ENCODE measurements at regions not wholly inside any gene's neighbourhood (a gene's known extent, or its start where the extent isn't known, plus 50 kb on each side); places are given as distances from the start of the nearest gene placed in this dataset.

DNA sequence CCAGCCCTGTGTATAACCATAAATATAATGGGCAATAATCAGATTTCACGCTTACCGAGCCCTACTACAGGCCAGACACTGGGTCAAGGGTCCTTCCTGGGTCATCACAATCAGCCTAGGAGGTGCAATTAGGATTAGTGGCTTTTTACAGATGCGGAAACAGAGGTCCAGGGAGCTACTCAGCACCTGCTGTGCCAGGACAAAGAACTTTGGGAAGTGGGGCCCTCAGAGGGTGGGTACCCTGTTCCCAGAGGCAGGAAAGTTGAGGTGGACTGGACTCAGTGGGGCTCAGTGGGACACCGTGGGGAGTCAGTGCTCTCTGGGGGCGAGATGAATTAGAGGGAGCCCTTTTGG is 77.2 kb downstream of the CEBPB start:
- H3K9ac ChIP-seq (ENCODE audit: low read length) = peak overlapping the region; percentile 38
- no peak for DNase-seq
- H3K79me2 ChIP-seq (ENCODE audit: low read length) = no peaks in the 10 kb centered on the region
- peak overlapping the region; percentile 40 for H3K4me2 ChIP-seq (ENCODE audit: low read length)
- no peaks in the 10 kb centered on the region for H3K9me3 ChIP-seq (ENCODE audit: low read length)
- H2AFZ ChIP-seq (ENCODE audit: low read length) = peak overlapping the region; percentile 55
- peaks cover 18% of the 10 kb centered on the region for H3K4me1 ChIP-seq (ENCODE audit: insufficient read depth, low read length)
- no TSS peak for BruUV-seq (replicated peaks)
- ChIA-PET CTCF (interaction anchor here (0.9 kb wide), 1 partner anchor 193 kb away, joined by 3 read pairs; no protein-coding TSS in a partner anchor), POLR2A (ENCODE audit: unreplicated experiment) (no interaction called here)
- H3K27ac ChIP-seq (ENCODE audit: low read length) = peak overlapping the region; percentile 73
- H3F3A ChIP-seq (ENCODE audit: low read length, unreplicated experiment) = no peaks in the 10 kb centered on the region
- TF ChIP-seq EZH2phosphoT487 (IDR thresholded peaks at IDR 0.05; ENCODE audit: borderline replicate concordance, low read length) (no peak), EZH2 (IDR thresholded peaks at IDR 0.05; ENCODE audit: low read length, unreplicated experiment) (no peak)
- TF ChIP-seq, protein P1, sequence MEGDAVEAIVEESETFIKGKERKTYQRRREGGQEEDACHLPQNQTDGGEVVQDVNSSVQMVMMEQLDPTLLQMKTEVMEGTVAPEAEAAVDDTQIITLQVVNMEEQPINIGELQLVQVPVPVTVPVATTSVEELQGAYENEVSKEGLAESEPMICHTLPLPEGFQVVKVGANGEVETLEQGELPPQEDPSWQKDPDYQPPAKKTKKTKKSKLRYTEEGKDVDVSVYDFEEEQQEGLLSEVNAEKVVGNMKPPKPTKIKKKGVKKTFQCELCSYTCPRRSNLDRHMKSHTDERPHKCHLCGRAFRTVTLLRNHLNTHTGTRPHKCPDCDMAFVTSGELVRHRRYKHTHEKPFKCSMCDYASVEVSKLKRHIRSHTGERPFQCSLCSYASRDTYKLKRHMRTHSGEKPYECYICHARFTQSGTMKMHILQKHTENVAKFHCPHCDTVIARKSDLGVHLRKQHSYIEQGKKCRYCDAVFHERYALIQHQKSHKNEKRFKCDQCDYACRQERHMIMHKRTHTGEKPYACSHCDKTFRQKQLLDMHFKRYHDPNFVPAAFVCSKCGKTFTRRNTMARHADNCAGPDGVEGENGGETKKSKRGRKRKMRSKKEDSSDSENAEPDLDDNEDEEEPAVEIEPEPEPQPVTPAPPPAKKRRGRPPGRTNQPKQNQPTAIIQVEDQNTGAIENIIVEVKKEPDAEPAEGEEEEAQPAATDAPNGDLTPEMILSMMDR (conservative IDR thresholded peaks at IDR 0.05; ENCODE audit: low read depth, low read length) = no peak; the same call in 1 of the 2 replicates
- H3K9me2 ChIP-seq (replicated peaks; ENCODE audit: low read length) = no peaks in the 10 kb centered on the region
- H3K36me3 ChIP-seq (ENCODE audit: low read depth, low read length) = no peaks in the 10 kb centered on the region
- H3K4me3 ChIP-seq (ENCODE audit: low read length) = no peak overlapping the region
- no peaks in the 10 kb centered on the region for H4K20me1 ChIP-seq (ENCODE audit: low read length)
- intact Hi-C loops (cut with micrococcal nuclease) = no loop called here
- ATAC-seq = no peak
- no peaks in the 10 kb centered on the region for H3K27me3 ChIP-seq (ENCODE audit: low read length)

DNA sequence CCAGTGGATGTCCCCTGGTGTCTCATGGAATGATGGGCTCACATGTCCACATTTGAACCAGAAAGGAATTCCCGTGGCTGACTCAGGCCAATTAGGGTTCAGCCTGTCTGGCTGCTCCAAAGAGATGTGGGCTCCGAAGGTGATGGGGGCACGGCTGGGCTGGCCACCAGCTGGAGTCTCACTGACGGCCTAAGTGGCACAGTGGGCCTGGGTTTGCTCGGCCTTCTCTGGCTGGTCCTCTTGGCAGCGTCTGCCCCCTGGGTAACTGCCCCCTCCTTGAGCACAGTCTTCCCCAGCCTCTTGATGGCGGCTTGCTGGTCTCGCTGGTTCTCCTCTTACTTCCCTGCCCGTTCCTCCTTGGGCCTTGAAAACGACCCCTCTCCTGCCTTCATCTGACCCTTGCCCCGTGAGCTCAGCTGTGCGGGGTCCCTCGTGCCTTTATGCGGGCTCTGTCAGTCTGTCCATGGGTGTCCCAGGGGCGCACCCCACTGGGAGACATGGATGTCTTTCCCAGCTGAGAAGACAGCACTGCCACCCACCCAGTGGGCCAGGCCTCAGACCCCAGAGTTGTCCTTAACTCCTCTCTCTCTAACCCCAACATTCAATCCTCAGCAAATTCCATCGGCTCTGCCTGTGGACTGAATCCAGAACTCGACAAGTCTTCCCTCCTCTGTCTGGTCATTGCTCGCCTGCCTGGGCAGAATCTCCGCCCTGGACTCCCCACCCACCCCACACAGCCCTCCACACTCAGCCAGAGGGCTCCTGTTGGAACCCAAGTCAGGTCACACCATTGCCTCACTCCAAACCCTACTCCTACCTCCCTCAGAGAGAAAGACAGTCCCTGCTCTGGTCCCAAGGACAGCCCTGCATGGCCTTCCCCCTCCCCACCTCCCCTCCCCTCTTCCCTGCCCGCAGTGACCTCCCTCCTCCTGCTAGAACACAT is 78.7 kb downstream of the CEBPB start:
- DNase-seq = no peak
- H3K79me2 ChIP-seq (ENCODE audit: low read length) = no peaks in the 10 kb centered on the region
- no peak overlapping the region for H3K4me3 ChIP-seq (ENCODE audit: low read length)
- no TSS peak for BruUV-seq (replicated peaks)
- ChIA-PET POLR2A (ENCODE audit: unreplicated experiment) (no interaction called here), CTCF (no interaction called here)
- H3K9me2 ChIP-seq (replicated peaks; ENCODE audit: low read length) = no peaks in the 10 kb centered on the region
- H3K9me3 ChIP-seq (ENCODE audit: low read length) = no peaks in the 10 kb centered on the region
- peaks cover 18% of the 10 kb centered on the region for H3K4me1 ChIP-seq (ENCODE audit: insufficient read depth, low read length)
- intact Hi-C loops (cut with micrococcal nuclease) = no loop called here
- no peak for TF ChIP-seq EZH2phosphoT487 (IDR thresholded peaks at IDR 0.05; ENCODE audit: borderline replicate concordance, low read length)
- TF ChIP-seq EZH2 (IDR thresholded peaks at IDR 0.05; ENCODE audit: low read length, unreplicated experiment) = no peak
- TF ChIP-seq, protein P1 (conservative IDR thresholded peaks at IDR 0.05; ENCODE audit: low read depth, low read length) = no peak
- H3K27me3 ChIP-seq (ENCODE audit: low read length) = no peaks in the 10 kb centered on the region
- H3K4me2 ChIP-seq (ENCODE audit: low read length) = no peak overlapping the region
- H3F3A ChIP-seq (ENCODE audit: low read length, unreplicated experiment) = no peaks in the 10 kb centered on the region
- H3K27ac ChIP-seq (ENCODE audit: low read length) = no peak overlapping the region
- H4K20me1 ChIP-seq (ENCODE audit: low read length) = no peaks in the 10 kb centered on the region
- no peak for ATAC-seq
- H3K36me3 ChIP-seq (ENCODE audit: low read depth, low read length) = no peaks in the 10 kb centered on the region
- H2AFZ ChIP-seq (ENCODE audit: low read length) = no peak overlapping the region
- H3K9ac ChIP-seq (ENCODE audit: low read length) = no peak overlapping the region

DNA sequence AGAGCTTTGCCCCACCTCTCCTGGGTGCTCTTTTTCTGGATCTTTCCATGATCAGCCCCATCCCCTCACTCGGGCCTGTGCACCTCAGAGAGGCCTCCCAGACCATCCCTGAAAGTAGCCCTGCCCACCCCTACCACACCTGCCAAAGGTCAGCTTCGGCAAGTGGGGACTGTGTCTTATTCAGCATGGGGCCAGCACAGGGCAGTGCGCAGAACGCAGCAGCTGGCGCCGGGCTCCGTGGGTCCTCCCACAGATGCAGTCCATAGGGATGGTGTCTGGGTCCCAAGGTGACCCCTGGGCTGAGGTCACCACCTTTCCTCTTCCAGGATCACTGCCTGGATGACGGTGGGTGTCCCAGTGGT is 79.4 kb downstream of the CEBPB start:
- POLR2A ChIA-PET (ENCODE audit: unreplicated experiment) = no interaction called here
- Histone ChIP-seq H3K9ac (ENCODE audit: low read length) (no peak overlapping the region), H3K79me2 (ENCODE audit: low read length) (no peaks in the 10 kb centered on the region), H3K27ac (ENCODE audit: low read length) (no peak overlapping the region), H3K36me3 (ENCODE audit: low read depth, low read length) (no peaks in the 10 kb centered on the region), H4K20me1 (ENCODE audit: low read length) (no peaks in the 10 kb centered on the region), H3K9me3 (ENCODE audit: low read length) (no peaks in the 10 kb centered on the region), H2AFZ (ENCODE audit: low read length) (no peak overlapping the region), H3K9me2 (replicated peaks; ENCODE audit: low read length) (no peaks in the 10 kb centered on the region), H3K4me3 (ENCODE audit: low read length) (no peak overlapping the region), H3K4me2 (ENCODE audit: low read length) (no peak overlapping the region), H3F3A (ENCODE audit: low read length, unreplicated experiment) (no peaks in the 10 kb centered on the region), H3K27me3 (ENCODE audit: low read length) (no peaks in the 10 kb centered on the region), H3K4me1 (ENCODE audit: insufficient read depth, low read length) (peaks cover 18% of the 10 kb centered on the region)
- CTCF ChIA-PET = no interaction called here
- ATAC-seq (no peak), DNase-seq (no peak)
- no peak for TF ChIP-seq EZH2 (IDR thresholded peaks at IDR 0.05; ENCODE audit: low read length, unreplicated experiment)
- TF ChIP-seq EZH2phosphoT487 (IDR thresholded peaks at IDR 0.05; ENCODE audit: borderline replicate concordance, low read length) = no peak
- TF ChIP-seq, protein P1 (conservative IDR thresholded peaks at IDR 0.05; ENCODE audit: low read depth, low read length) = no peak
- intact Hi-C loops (cut with micrococcal nuclease) = no loop called here
- no TSS peak for BruUV-seq (replicated peaks)
